ENCODE measurements at regions not wholly inside any gene's neighbourhood (a gene's known extent, or its start where the extent isn't known, plus 50 kb on each side); places are given as distances from the start of the nearest gene placed in this dataset.

DNA sequence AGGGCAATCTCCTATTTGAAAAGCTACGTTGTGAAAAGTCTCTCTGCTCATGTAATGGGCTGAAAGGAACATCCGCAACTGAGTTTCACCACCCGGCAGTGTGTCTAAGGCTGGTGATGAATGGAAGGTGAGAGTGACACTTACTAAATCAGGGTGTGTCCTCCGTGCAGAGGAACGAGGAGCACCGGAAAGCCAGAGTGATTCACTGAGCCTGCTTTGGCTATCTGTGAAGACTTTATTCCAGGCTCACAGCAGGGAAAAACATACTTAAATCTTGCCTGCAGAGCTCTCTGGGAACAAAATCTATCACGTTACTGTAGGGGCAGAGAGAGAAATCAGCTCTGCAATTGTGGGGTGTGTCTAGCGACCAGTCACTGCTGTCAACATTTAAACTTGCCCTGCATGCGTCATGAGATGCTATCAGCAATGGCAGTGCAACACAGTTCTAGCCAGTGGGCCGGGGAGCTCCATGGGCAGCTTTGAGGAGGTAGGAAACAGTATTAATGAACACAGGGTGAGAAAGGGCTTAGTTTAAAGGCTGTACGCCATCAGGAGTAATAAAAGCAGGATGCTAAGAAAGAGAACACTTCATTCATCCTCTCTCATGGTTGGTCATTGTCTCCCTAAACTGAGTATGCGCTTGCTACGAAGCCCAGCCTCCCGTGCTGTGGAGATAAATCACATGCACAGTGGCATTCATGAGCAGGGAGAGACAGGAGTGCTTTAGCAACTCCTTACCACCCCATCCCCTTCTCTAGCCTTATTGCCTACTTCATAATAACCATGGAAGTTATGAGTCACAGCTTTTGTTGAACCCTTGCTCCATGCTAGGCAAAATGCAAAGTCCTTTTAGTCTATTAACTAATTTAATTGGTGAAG lies 542.7 kb upstream of the ADAMTS9 start:
- CTCF ChIA-PET = interaction anchor here (0.7 kb wide), 1 partner anchor 25 kb away, joined by 3 read pairs; no protein-coding TSS in a partner anchor

DNA sequence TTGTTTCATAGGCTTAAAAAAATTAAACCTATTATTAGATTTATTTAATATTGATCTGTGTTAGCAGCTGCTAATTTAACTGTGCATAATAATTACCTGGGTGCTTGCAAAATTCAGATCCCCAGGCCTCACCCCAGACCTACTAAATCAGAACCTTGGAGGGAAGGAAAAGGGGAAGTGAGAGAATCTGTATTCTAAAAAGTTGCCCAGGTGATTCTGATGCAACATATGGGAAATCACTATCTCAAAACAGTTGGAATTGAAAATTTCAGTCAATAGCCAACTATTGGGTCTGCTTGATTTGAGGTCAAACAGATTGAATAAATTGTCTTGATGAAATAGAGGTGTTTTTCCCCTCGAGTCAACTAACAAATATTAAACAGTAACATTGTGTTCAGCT lies 538.5 kb upstream of the ADAMTS9 start:
- ChIA-PET CTCF (interaction anchor here (0.6 kb wide), 1 partner anchor 26 kb away, joined by 3 read pairs; no protein-coding TSS in a partner anchor), POLR2A (no interaction called here)
- DNase-seq (ENCODE audit: extremely low spot score) = no peak
- TF ChIP-seq BHLHE40 (IDR thresholded peaks at IDR 0.05; ENCODE audit: borderline replicate concordance) (no peak), CTBP1 (IDR thresholded peaks at IDR 0.05; ENCODE audit: borderline replicate concordance) (no peak), FOXM1 (IDR thresholded peaks at IDR 0.05; ENCODE audit: borderline replicate concordance) (no peak), NFRKB (IDR thresholded peaks at IDR 0.05) (no peak), SUZ12 (IDR thresholded peaks at IDR 0.05) (no peak), ZNF384 (IDR thresholded peaks at IDR 0.05) (no peak), ELF4 (IDR thresholded peaks at IDR 0.05) (no peak), LEF1 (IDR thresholded peaks at IDR 0.05; ENCODE audit: borderline replicate concordance) (no peak), TARDBP (IDR thresholded peaks at IDR 0.05) (no peak), ARNT (IDR thresholded peaks at IDR 0.05) (no peak)

More for the DNA sequence above, 542.7 kb upstream of the ADAMTS9 start:
- POLR2A ChIA-PET = no interaction called here
- TF ChIP-seq SUZ12 (IDR thresholded peaks at IDR 0.05) = no peak
- TF ChIP-seq, protein P1, sequence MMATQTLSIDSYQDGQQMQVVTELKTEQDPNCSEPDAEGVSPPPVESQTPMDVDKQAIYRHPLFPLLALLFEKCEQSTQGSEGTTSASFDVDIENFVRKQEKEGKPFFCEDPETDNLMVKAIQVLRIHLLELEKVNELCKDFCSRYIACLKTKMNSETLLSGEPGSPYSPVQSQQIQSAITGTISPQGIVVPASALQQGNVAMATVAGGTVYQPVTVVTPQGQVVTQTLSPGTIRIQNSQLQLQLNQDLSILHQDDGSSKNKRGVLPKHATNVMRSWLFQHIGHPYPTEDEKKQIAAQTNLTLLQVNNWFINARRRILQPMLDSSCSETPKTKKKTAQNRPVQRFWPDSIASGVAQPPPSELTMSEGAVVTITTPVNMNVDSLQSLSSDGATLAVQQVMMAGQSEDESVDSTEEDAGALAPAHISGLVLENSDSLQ (IDR thresholded peaks at IDR 0.05) = peak; percentile 75
- TF ChIP-seq ZNF384 (IDR thresholded peaks at IDR 0.05) = no peak
- DNase-seq (ENCODE audit: extremely low spot score) = no peak

DNA sequence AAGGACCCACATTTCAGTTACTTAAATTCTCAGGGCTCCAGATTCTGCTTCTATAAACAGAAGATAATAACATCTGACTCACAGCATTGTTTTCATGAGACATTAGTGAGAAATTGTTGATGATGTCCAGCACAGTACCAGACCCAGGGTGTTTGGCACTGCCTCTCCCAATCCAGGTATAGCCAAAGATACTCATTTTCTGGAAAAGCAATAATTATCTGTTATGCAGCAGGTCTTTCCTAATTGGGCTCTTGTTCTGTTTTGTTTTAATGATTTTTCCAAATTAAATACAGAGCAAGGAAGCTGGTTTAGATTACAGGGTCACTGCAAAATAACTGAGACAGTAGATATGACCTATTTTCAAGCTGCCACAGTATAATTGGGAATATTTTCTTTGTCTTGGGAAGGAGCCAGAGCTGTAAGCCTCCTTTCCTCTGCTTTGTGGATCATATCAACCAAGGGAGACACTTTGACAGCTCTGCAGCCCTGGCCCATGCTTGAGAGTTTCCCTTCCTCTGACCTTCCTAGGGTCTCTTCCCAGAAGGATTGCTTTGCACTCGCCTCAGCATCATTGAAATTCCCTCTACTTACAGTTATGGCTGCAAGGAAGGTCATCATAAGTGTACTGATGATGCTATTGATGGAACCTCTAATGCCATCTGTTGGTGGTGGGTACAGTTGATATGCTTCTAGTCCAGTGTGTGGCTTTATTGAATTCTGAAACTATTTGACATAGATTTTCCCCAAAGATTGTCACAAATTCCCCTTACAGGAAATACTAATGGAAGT lies 522.4 kb upstream of the ADAMTS9 start:
- CTCF ChIA-PET = no interaction called here
- POLR2A ChIA-PET = no interaction called here
- DNase-seq (ENCODE audit: extremely low spot score) = no peak
- no peak for TF ChIP-seq HDGF (IDR thresholded peaks at IDR 0.05; ENCODE audit: borderline replicate concordance)
- no peak for TF ChIP-seq CTBP1 (IDR thresholded peaks at IDR 0.05; ENCODE audit: borderline replicate concordance)
- TF ChIP-seq SUZ12 (IDR thresholded peaks at IDR 0.05) = no peak
- TF ChIP-seq TARDBP (IDR thresholded peaks at IDR 0.05) = no peak
- no peak for TF ChIP-seq ZNF384 (IDR thresholded peaks at IDR 0.05)
- TF ChIP-seq ELF4 (IDR thresholded peaks at IDR 0.05) = no peak
- TF ChIP-seq, protein P1 (IDR thresholded peaks at IDR 0.05) = no peak
- no peak for TF ChIP-seq SP1 (IDR thresholded peaks at IDR 0.05)
- TF ChIP-seq BHLHE40 (IDR thresholded peaks at IDR 0.05; ENCODE audit: borderline replicate concordance) = no peak
- no peak for TF ChIP-seq L3MBTL2 (conservative IDR thresholded peaks at IDR 0.05)
- TF ChIP-seq NFRKB (IDR thresholded peaks at IDR 0.05) = no peak
- no peak for TF ChIP-seq FOXM1 (IDR thresholded peaks at IDR 0.05; ENCODE audit: borderline replicate concordance)

DNA sequence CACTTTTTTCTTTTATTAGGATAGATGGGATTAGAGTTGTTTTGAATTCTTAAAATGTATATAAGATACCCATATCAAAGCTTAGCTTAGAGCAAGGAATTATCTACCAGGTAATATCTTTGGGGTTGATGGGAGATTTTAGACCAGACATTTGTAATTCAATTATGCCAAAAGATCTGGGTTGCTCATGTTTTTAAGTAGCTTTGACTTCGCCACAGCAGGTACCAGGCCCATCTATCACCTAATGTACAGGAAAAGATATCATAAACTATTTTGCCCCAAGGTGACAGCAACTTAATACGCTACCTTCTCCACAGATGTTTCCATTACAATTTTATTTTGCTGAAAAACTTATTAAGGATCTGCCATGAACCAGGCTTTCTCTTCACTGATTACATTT lies 514.6 kb upstream of the ADAMTS9 start:
- ChIA-PET CTCF (no interaction called here), POLR2A (no interaction called here)
- no peak for TF ChIP-seq SP1 (IDR thresholded peaks at IDR 0.05)
- DNase-seq (ENCODE audit: extremely low spot score) = no peak

DNA sequence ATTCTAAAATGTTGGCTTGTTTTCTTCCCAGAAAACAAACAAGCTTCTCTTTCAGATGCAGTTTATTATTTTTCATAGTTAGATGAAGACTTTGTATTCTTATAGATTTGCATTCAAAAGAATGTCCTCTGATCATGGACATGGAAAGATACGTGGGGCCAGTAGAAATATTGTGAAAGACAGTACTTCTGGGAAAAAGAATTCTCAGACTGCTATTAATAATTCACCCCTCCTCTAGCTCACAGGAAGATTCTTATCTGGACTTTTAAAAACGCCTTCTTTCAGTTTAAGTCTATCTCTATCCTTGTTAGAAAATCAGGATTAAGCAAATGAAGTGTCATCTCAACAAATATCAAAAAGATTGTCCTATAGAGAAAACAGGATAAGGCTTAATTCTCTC lies 514.1 kb upstream of the ADAMTS9 start:
- no peak for TF ChIP-seq TARDBP (IDR thresholded peaks at IDR 0.05)
- TF ChIP-seq SUZ12 (IDR thresholded peaks at IDR 0.05) = no peak
- no peak for TF ChIP-seq ZNF384 (IDR thresholded peaks at IDR 0.05)
- no peak for TF ChIP-seq LEF1 (IDR thresholded peaks at IDR 0.05; ENCODE audit: borderline replicate concordance)
- no peak for TF ChIP-seq NFRKB (IDR thresholded peaks at IDR 0.05)
- TF ChIP-seq FOXK2 (IDR thresholded peaks at IDR 0.05) = no peak
- TF ChIP-seq FOXA1 (IDR thresholded peaks at IDR 0.05) = no peak
- ChIA-PET CTCF (no interaction called here), POLR2A (no interaction called here)
- no peak for DNase-seq (ENCODE audit: extremely low spot score)

DNA sequence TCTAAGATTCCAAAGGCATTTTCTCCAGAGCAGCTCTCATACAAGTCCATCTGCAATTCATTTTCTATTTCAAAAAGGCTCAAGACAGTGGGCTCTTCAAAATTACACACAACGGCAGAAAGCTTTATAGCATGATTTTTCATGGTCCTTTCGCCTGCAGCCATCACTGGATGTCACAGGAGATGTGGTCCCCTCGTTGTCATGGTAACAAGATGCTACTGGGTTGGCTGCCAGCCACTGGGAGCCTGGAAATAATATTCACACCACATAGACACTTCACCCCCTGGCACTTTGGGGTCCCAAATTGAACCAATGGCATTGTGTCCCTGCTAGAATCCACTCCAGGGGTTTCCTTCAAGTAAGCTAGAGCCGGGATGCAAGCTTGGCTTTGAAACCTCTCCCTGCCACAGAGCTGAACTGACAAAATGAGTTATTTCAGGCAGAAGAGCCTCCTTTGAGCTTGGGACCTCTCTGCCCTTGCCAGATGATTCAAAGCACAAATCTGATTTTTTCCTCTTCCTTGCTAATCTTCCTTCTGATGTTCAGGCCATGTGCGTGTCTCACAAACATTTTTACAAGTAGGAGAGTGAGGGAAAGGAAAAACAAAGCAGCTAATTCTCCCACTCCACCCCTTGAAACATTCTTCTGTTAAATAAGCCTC lies 512.6 kb upstream of the ADAMTS9 start:
- POLR2A ChIA-PET = no interaction called here
- TF ChIP-seq HDGF (IDR thresholded peaks at IDR 0.05; ENCODE audit: borderline replicate concordance) = no peak
- no peak for TF ChIP-seq ARNT (IDR thresholded peaks at IDR 0.05)
- TF ChIP-seq CTBP1 (IDR thresholded peaks at IDR 0.05; ENCODE audit: borderline replicate concordance) = no peak
- no peak for TF ChIP-seq FOXK2 (IDR thresholded peaks at IDR 0.05)
- no peak for TF ChIP-seq ZNF384 (IDR thresholded peaks at IDR 0.05)
- TF ChIP-seq TARDBP (IDR thresholded peaks at IDR 0.05) = no peak
- CTCF ChIA-PET = interaction anchor here (0.7 kb wide), 1 partner anchor 25 kb away, joined by 3 read pairs; no protein-coding TSS in a partner anchor
- no peak for DNase-seq (ENCODE audit: extremely low spot score)

DNA sequence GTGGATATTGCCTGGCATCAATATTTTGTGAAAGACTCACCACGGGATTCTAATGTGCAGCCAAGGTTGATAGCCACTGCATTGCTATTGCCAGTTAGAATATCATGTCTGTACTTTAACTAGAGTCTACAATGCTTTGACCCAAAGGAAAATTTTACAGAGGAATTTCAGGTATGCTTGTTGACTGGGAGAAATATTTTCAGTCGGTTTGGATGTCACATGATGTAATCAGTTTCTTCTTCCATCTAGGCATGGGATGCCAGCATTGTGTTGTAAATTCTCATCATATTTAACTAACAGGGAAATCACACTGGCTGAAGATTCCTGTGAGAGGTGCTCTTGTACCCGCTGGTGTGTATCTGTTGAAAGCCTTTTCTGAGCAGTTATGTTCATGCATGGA lies 508.9 kb upstream of the ADAMTS9 start:
- POLR2A ChIA-PET = no interaction called here
- no peak for DNase-seq (ENCODE audit: extremely low spot score)
- TF ChIP-seq HDGF (IDR thresholded peaks at IDR 0.05; ENCODE audit: borderline replicate concordance) (no peak), L3MBTL2 (conservative IDR thresholded peaks at IDR 0.05) (no peak), NFRKB (IDR thresholded peaks at IDR 0.05) (no peak), TARDBP (IDR thresholded peaks at IDR 0.05) (no peak), LEF1 (IDR thresholded peaks at IDR 0.05; ENCODE audit: borderline replicate concordance) (no peak), ZNF384 (IDR thresholded peaks at IDR 0.05) (no peak), FOXM1 (IDR thresholded peaks at IDR 0.05; ENCODE audit: borderline replicate concordance) (no peak), SP1 (IDR thresholded peaks at IDR 0.05) (no peak), ELF4 (IDR thresholded peaks at IDR 0.05) (no peak), BHLHE40 (IDR thresholded peaks at IDR 0.05; ENCODE audit: borderline replicate concordance) (no peak), SUZ12 (IDR thresholded peaks at IDR 0.05) (no peak), FOXA1 (IDR thresholded peaks at IDR 0.05) (no peak), FOXK2 (IDR thresholded peaks at IDR 0.05) (no peak), CTBP1 (IDR thresholded peaks at IDR 0.05; ENCODE audit: borderline replicate concordance) (no peak), ARNT (IDR thresholded peaks at IDR 0.05) (no peak)
- TF ChIP-seq, protein P1 (IDR thresholded peaks at IDR 0.05) = no peak
- CTCF ChIA-PET = no interaction called here

Data from HEK293T (cell line).